Right lobe of liver (tissue), 4 donors: ENCODE measurements at regions not wholly inside any gene's neighbourhood (a gene's known extent, or its start where the extent isn't known, plus 50 kb on each side); places are given as distances from the start of the nearest gene placed in this dataset.

ENCODE experiments used
- CTCF ChIP-seq, 4 donors: fragments of 200-600 bp in 3 of 4; fragments of 450-650 bp in 1 of 4; IDR thresholded peaks; one replicate each; pipeline versions ENCODE4 v1.5.1 to v1.8.0; 2016 to 2022; ENCODE audit warnings: antibody characterized with exemption in 4 of 4, mild to moderate bottlenecking in 2 of 4
- POLR2A ChIP-seq: fragments of 450-650 bp; IDR thresholded peaks from one replicate; pipeline ENCODE4 v1.6.1; 2017; ENCODE audit warnings: antibody characterized with exemption, mild to moderate bottlenecking
- donor health status: DM: no; HTN: no; CAD: no.
- donor health status: DM: no; HTN: no; CAD: no.
- donor health status: DM: no; HTN: yes; CAD: no.

- no peak for TF ChIP-seq POLR2A
- no peak for TF ChIP-seq CTCF (IDR thresholded peaks at IDR 0.05)
Observed at GRCh38 chr4:41408150-41408549, 129.8 kb upstream of the LIMCH1 start.
